ENCODE measurements at regions not wholly inside any gene's neighbourhood (a gene's known extent, or its start where the extent isn't known, plus 50 kb on each side); places are given as distances from the start of the nearest gene placed in this dataset.

DNA sequence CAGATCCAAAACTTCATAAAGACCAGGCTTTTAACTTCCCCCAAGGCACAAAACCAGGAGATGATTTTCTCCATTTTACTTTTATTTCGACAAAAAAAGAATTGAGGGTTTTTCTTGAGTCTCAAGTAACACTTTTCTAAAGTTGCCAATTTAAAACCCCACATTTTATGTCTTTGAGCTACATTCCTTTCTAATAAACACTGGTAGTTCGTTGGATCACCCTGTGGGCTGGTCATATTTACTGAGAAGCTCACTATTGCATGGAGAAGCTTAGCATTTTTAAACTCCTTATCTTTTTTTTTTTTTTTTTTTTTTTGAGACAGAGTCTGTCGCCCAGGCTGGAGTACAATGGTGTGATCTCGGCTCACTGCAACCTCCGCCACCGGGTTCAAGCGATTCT lies 255.1 kb upstream of the TPM1 start:
- H3K27me3 ChIP-seq (ENCODE audit: insufficient read depth, low read length): no peaks in the 10 kb centered on the region
- TF ChIP-seq EZH2 (IDR thresholded peaks at IDR 0.05; ENCODE audit: insufficient read depth, low read length): no peak
- TF ChIP-seq, protein P1, sequence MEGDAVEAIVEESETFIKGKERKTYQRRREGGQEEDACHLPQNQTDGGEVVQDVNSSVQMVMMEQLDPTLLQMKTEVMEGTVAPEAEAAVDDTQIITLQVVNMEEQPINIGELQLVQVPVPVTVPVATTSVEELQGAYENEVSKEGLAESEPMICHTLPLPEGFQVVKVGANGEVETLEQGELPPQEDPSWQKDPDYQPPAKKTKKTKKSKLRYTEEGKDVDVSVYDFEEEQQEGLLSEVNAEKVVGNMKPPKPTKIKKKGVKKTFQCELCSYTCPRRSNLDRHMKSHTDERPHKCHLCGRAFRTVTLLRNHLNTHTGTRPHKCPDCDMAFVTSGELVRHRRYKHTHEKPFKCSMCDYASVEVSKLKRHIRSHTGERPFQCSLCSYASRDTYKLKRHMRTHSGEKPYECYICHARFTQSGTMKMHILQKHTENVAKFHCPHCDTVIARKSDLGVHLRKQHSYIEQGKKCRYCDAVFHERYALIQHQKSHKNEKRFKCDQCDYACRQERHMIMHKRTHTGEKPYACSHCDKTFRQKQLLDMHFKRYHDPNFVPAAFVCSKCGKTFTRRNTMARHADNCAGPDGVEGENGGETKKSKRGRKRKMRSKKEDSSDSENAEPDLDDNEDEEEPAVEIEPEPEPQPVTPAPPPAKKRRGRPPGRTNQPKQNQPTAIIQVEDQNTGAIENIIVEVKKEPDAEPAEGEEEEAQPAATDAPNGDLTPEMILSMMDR (IDR thresholded peaks at IDR 0.05; ENCODE audit: insufficient read depth, low read depth, low read length): no peak
- H2AFZ ChIP-seq (ENCODE audit: low read depth, low read length): no peak overlapping the region
- no peaks in the 10 kb centered on the region for H3K9me3 ChIP-seq (ENCODE audit: insufficient read depth, low read depth, low read length)
- no peaks in the 10 kb centered on the region for H3K36me3 ChIP-seq (ENCODE audit: insufficient read depth, low read length)
- H3K9me3 Mint-ChIP-seq (ENCODE audit: unreplicated experiment): no peaks in the 10 kb centered on the region
- peak overlapping the region; percentile 57 for H3K4me3 Mint-ChIP-seq (ENCODE audit: unreplicated experiment)
- H3K4me1 ChIP-seq (ENCODE audit: insufficient read depth, low read length): peaks cover 18% of the 10 kb centered on the region
- no peaks in the 10 kb centered on the region for H3K79me2 ChIP-seq (ENCODE audit: insufficient read depth, low read length)
- H4K20me1 ChIP-seq (ENCODE audit: insufficient read depth, low read length): no peaks in the 10 kb centered on the region
- H3K4me2 ChIP-seq (ENCODE audit: low read length): no peak overlapping the region
- no peak overlapping the region for H3K4me3 ChIP-seq (ENCODE audit: insufficient read depth, low read depth, low read length)
- no peak overlapping the region for H3K27ac ChIP-seq (ENCODE audit: low read depth, low read length)
- no peak overlapping the region for H3K27ac Mint-ChIP-seq (ENCODE audit: unreplicated experiment)
- peaks cover 53% of the 10 kb centered on the region for H3K4me1 Mint-ChIP-seq (ENCODE audit: low read depth, unreplicated experiment)
- DNase-seq (ENCODE audit: low read depth) (no peak), FAIRE-seq (no peak)
- H3K27me3 Mint-ChIP-seq (ENCODE audit: low read depth, unreplicated experiment): no peaks in the 10 kb centered on the region
- H3K9ac ChIP-seq (ENCODE audit: low read length): no peak overlapping the region
- H3K36me3 Mint-ChIP-seq (ENCODE audit: low read depth, unreplicated experiment): peaks cover 10% of the 10 kb centered on the region

DNA sequence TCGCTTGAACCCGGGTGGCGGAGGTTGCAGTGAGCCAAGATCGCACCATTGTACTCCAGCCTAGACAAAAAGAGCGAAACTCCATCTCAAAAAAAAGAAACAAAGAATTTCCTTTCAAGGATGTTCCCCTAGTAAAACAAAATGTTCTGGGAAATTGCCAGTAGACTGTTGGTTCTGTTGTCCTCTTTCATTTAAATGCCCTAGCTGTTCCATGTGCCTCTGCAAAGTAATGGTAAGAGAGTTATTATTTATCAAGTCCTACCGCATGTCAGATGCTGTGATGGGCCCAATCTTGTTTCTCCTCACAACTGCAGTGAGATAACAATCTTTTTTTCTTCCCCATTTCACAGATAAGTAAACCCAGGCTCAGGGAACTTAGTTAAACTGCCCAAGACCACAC lies 254.3 kb upstream of the TPM1 start:
- Histone ChIP-seq H3K79me2 (ENCODE audit: insufficient read depth, low read length) (no peaks in the 10 kb centered on the region), H3K4me1 (ENCODE audit: insufficient read depth, low read length) (peaks cover 13% of the 10 kb centered on the region), H2AFZ (ENCODE audit: low read depth, low read length) (no peak overlapping the region), H3K36me3 (ENCODE audit: insufficient read depth, low read length) (no peaks in the 10 kb centered on the region), H3K4me3 (ENCODE audit: insufficient read depth, low read depth, low read length) (no peak overlapping the region), H3K4me2 (ENCODE audit: low read length) (no peak overlapping the region), H4K20me1 (ENCODE audit: insufficient read depth, low read length) (no peaks in the 10 kb centered on the region), H3K9ac (ENCODE audit: low read length) (no peak overlapping the region), H3K27me3 (ENCODE audit: insufficient read depth, low read length) (no peaks in the 10 kb centered on the region), H3K27ac (ENCODE audit: low read depth, low read length) (no peak overlapping the region), H3K9me3 (ENCODE audit: insufficient read depth, low read depth, low read length) (no peaks in the 10 kb centered on the region)
- no peaks in the 10 kb centered on the region for H3K27me3 Mint-ChIP-seq (ENCODE audit: low read depth, unreplicated experiment)
- H3K36me3 Mint-ChIP-seq (ENCODE audit: low read depth, unreplicated experiment): peaks cover 10% of the 10 kb centered on the region
- peaks cover 54% of the 10 kb centered on the region for H3K4me1 Mint-ChIP-seq (ENCODE audit: low read depth, unreplicated experiment)
- DNase-seq (ENCODE audit: low read depth): no peak
- TF ChIP-seq EZH2 (IDR thresholded peaks at IDR 0.05; ENCODE audit: insufficient read depth, low read length): no peak
- TF ChIP-seq, protein P1 (IDR thresholded peaks at IDR 0.05; ENCODE audit: insufficient read depth, low read depth, low read length): no peak
- no peak overlapping the region for H3K4me3 Mint-ChIP-seq (ENCODE audit: unreplicated experiment)
- no peak for FAIRE-seq
- no peaks in the 10 kb centered on the region for H3K9me3 Mint-ChIP-seq (ENCODE audit: unreplicated experiment)
- H3K27ac Mint-ChIP-seq (ENCODE audit: unreplicated experiment): no peak overlapping the region

DNA sequence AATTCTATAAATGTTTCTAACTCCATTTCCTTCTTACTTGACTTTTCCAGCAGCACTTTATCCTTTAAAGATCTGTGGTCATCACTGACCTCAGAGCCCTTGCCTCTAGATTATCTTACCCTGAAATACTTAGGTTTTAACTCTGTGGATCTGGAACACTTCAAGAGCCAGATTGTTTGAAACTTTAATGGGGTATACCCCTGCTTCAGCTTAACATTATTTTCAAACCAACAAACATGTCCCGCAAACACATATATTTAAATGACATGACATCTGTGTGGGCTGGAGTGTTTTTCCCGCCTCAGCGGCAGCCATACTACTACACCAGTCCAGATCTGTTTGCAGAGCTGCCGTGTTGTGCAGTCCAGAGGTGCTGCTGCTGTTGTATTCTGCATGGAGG lies 252.0 kb upstream of the TPM1 start:
- Histone ChIP-seq H4K20me1 (ENCODE audit: insufficient read depth, low read length) (no peaks in the 10 kb centered on the region), H3K4me3 (ENCODE audit: insufficient read depth, low read depth, low read length) (no peak overlapping the region), H3K4me1 (ENCODE audit: insufficient read depth, low read length) (peaks cover 3% of the 10 kb centered on the region), H2AFZ (ENCODE audit: low read depth, low read length) (no peak overlapping the region), H3K27ac (ENCODE audit: low read depth, low read length) (no peak overlapping the region), H3K9me3 (ENCODE audit: insufficient read depth, low read depth, low read length) (no peaks in the 10 kb centered on the region), H3K4me2 (ENCODE audit: low read length) (no peak overlapping the region), H3K79me2 (ENCODE audit: insufficient read depth, low read length) (no peaks in the 10 kb centered on the region), H3K9ac (ENCODE audit: low read length) (no peak overlapping the region), H3K27me3 (ENCODE audit: insufficient read depth, low read length) (no peaks in the 10 kb centered on the region), H3K36me3 (ENCODE audit: insufficient read depth, low read length) (no peaks in the 10 kb centered on the region)
- H3K4me1 Mint-ChIP-seq (ENCODE audit: low read depth, unreplicated experiment): peaks cover 56% of the 10 kb centered on the region
- peaks cover 3% of the 10 kb centered on the region for H3K27me3 Mint-ChIP-seq (ENCODE audit: low read depth, unreplicated experiment)
- no peak for DNase-seq (ENCODE audit: low read depth)
- H3K36me3 Mint-ChIP-seq (ENCODE audit: low read depth, unreplicated experiment): peaks cover 13% of the 10 kb centered on the region
- TF ChIP-seq EZH2 (IDR thresholded peaks at IDR 0.05; ENCODE audit: insufficient read depth, low read length): no peak
- TF ChIP-seq, protein P1 (IDR thresholded peaks at IDR 0.05; ENCODE audit: insufficient read depth, low read depth, low read length): no peak
- no peak overlapping the region for H3K4me3 Mint-ChIP-seq (ENCODE audit: unreplicated experiment)
- H3K9me3 Mint-ChIP-seq (ENCODE audit: unreplicated experiment): no peaks in the 10 kb centered on the region
- H3K27ac Mint-ChIP-seq (ENCODE audit: unreplicated experiment): peak overlapping the region; percentile 63
- FAIRE-seq: no peak
